Endodermal cell (in vitro differentiated cells): ENCODE measurements at regions not wholly inside any gene's neighbourhood (a gene's known extent, or its start where the extent isn't known, plus 50 kb on each side); places are given as distances from the start of the nearest gene placed in this dataset.

ENCODE experiments used
- DNase-seq: peaks from one replicate; pipeline ENCODE4 v3.0.0-alpha.2; 2017
- H3K27ac ChIP-seq: 2 replicates; pipeline ENCODE4 v1.5.1; 2013; ENCODE audit warnings: mild to moderate bottlenecking, low read depth, low read length, moderate library complexity
- H3K27me3 ChIP-seq: 2 replicates; pipeline ENCODE4 v1.6.1; 2013; ENCODE audit warnings: mild to moderate bottlenecking, low read length, moderate library complexity; ENCODE audit not compliant: insufficient read depth, control insufficient read depth, poor library complexity, severe bottlenecking
- H3K36me3 ChIP-seq: 2 replicates; pipeline ENCODE4 v1.7.0; 2013; ENCODE audit warnings: mild to moderate bottlenecking, low read length, moderate library complexity; ENCODE audit not compliant: control insufficient read depth, insufficient read depth
- H3K4me1 ChIP-seq: one replicate; pipeline ENCODE4 v1.7.0; 2013; ENCODE audit warnings: low read length; ENCODE audit not compliant: control insufficient read depth, insufficient read depth
- H3K4me3 ChIP-seq: 2 replicates; pipeline ENCODE4 v1.5.1; 2013; ENCODE audit warnings: mild to moderate bottlenecking, low read length, moderate library complexity
- H3K9ac ChIP-seq: 2 replicates; pipeline ENCODE4 v1.6.1; 2013; ENCODE audit warnings: mild to moderate bottlenecking, low read length, moderate library complexity; ENCODE audit not compliant: poor library complexity, severe bottlenecking; ENCODE audit errors: extremely low read depth
- H3K9me3 ChIP-seq: 2 replicates; pipeline ENCODE4 v1.6.1; 2013; ENCODE audit warnings: mild to moderate bottlenecking, low read length, moderate library complexity; ENCODE audit not compliant: control insufficient read depth
- H3K27ac Mint-ChIP-seq: 2 replicates; pipeline ENCODE4 v1.8.0; 2020; ENCODE audit warnings: mixed read lengths
- H3K27me3 Mint-ChIP-seq: 2 replicates; pipeline ENCODE4 v1.8.0; 2021; ENCODE audit warnings: mild to moderate bottlenecking, mixed read lengths; ENCODE audit not compliant: insufficient read depth
- H3K36me3 Mint-ChIP-seq: 2 replicates; pipeline ENCODE4 v1.8.0; 2020; ENCODE audit warnings: low read depth, mixed read lengths
- H3K4me1 Mint-ChIP-seq: 2 replicates; pipeline ENCODE4 v1.8.0; 2020; ENCODE audit warnings: mixed read lengths
- H3K4me3 Mint-ChIP-seq: 2 replicates; pipeline ENCODE4 v1.8.0; 2020; ENCODE audit warnings: mild to moderate bottlenecking, moderate library complexity, mixed read lengths
- H3K9me3 Mint-ChIP-seq: 2 replicates; pipeline ENCODE4 v1.8.0; 2020; ENCODE audit warnings: mild to moderate bottlenecking, mixed read lengths
- WGBS, 2 experiments: methylation state at CpG; one replicate each; pipeline versions ENCODE4 v1.1.5 to v1.1.7; 2013; ENCODE audit warnings: missing lambda C conversion rate in 2 of 2, mixed read lengths in 1 of 2; ENCODE audit not compliant: insufficient coverage in 1 of 2, insufficient read length in 1 of 2; 5-methylcytosine and 5-hydroxymethylcytosine counted together
- TF ChIP-seq, protein P1 (sequence below): fragments of 200-600 bp; sonication (generic); conservative IDR thresholded peaks from 2 replicates; pipeline ENCODE4 v1.5.0; 2021; ENCODE audit warnings: antibody characterized with exemption, mild to moderate bottlenecking

DNA sequence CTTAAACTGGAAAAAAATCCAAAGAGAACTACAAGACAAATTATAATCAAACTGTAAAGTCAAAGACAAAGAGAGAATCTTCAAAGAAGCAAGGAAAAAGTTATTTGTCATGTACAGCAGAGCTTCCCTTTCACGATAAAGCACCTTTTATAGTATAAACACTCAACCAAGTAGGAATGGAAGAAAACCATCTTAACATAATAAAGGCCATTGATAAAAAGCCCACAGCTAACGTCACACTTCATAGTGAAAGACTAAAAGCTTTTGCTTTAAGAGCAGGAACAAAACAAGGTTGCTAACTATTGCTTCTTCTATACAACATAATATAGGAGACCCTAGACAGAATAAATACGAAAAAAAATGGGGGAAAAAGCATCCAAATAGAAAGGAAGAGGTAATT is 595.7 kb upstream of the POU3F4 start:
- H3K27me3 ChIP-seq = no peaks in the 10 kb centered on the region
- no peak overlapping the region for H3K9ac ChIP-seq
- Mint-ChIP-seq H3K36me3 (no peaks in the 10 kb centered on the region), H3K4me3 (no peak overlapping the region), H3K9me3 (peaks cover 23% of the 10 kb centered on the region), H3K27me3 (no peaks in the 10 kb centered on the region), H3K4me1 (no peaks in the 10 kb centered on the region), H3K27ac (no peak overlapping the region)
- H3K27ac ChIP-seq = no peak overlapping the region
- no peaks in the 10 kb centered on the region for H3K36me3 ChIP-seq
- H3K4me1 ChIP-seq = no peaks in the 10 kb centered on the region
- TF ChIP-seq, protein P1, sequence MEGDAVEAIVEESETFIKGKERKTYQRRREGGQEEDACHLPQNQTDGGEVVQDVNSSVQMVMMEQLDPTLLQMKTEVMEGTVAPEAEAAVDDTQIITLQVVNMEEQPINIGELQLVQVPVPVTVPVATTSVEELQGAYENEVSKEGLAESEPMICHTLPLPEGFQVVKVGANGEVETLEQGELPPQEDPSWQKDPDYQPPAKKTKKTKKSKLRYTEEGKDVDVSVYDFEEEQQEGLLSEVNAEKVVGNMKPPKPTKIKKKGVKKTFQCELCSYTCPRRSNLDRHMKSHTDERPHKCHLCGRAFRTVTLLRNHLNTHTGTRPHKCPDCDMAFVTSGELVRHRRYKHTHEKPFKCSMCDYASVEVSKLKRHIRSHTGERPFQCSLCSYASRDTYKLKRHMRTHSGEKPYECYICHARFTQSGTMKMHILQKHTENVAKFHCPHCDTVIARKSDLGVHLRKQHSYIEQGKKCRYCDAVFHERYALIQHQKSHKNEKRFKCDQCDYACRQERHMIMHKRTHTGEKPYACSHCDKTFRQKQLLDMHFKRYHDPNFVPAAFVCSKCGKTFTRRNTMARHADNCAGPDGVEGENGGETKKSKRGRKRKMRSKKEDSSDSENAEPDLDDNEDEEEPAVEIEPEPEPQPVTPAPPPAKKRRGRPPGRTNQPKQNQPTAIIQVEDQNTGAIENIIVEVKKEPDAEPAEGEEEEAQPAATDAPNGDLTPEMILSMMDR = no peak
- no peaks in the 10 kb centered on the region for H3K9me3 ChIP-seq
- WGBS, 2 experiments = 29% methylated on average over 2 of the region's 3 CpGs; no CpG with 5 or more reads in 1 of the 2 experiments
- H3K4me3 ChIP-seq = no peak overlapping the region
- no peak for DNase-seq

DNA sequence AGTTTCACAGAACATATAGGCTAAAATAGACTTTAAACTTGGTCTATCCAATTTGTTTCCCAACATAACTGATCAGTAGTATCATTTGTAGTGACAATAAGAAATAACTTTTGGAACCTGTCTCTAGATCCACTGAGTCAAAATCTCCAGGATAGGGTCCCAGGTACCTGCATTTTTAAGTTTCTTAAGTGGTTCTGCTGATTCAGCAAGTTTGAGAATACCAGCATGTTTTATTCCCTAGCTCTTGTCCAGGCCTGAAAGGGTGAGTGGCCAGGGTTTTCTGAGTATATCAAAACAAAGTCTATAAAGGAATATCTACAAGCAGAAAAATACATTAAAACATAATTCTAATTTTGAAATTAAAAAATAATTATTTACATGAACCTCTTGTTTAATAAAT is 573.1 kb upstream of the POU3F4 start:
- TF ChIP-seq, protein P1 = no peak
- DNase-seq = no peak
- Mint-ChIP-seq H3K4me1 (no peaks in the 10 kb centered on the region), H3K27ac (no peak overlapping the region), H3K27me3 (no peaks in the 10 kb centered on the region), H3K36me3 (no peaks in the 10 kb centered on the region), H3K4me3 (no peak overlapping the region), H3K9me3 (peaks cover 35% of the 10 kb centered on the region)
- Histone ChIP-seq H3K27me3 (no peaks in the 10 kb centered on the region), H3K4me1 (no peaks in the 10 kb centered on the region), H3K27ac (no peak overlapping the region), H3K9me3 (no peaks in the 10 kb centered on the region), H3K9ac (no peak overlapping the region), H3K36me3 (no peaks in the 10 kb centered on the region), H3K4me3 (no peak overlapping the region)

DNA sequence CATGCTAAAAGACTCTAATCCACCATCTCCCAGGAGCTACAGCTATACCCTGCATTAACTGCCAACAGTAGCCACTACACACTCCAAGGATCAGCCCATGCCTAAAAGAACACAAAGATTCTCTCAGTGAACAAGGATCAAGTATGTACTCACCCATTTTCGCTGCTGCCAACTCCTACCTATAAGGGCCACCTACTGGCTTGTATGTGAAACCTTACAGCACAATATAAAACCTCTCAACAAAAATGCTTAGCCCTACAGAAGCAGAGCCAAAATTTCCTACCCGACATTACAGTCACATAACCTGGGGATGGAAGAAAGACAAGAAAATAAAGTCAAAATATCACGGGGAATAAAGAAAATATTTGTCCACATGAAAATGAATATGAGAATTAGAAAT is 562.8 kb upstream of the POU3F4 start:
- H3K27ac ChIP-seq = no peak overlapping the region
- Mint-ChIP-seq H3K4me3 (no peak overlapping the region), H3K27me3 (no peaks in the 10 kb centered on the region), H3K4me1 (no peaks in the 10 kb centered on the region), H3K36me3 (no peaks in the 10 kb centered on the region), H3K9me3 (peaks cover 67% of the 10 kb centered on the region), H3K27ac (no peak overlapping the region)
- H3K4me1 ChIP-seq = no peaks in the 10 kb centered on the region
- WGBS, 2 experiments = 88% methylated on average over 2 of the region's 3 CpGs; no CpG with 5 or more reads in 1 of the 2 experiments
- no peaks in the 10 kb centered on the region for H3K27me3 ChIP-seq
- no peak overlapping the region for H3K9ac ChIP-seq
- TF ChIP-seq, protein P1 = peak; percentile 35
- H3K36me3 ChIP-seq = no peaks in the 10 kb centered on the region
- H3K9me3 ChIP-seq = no peaks in the 10 kb centered on the region
- no peak overlapping the region for H3K4me3 ChIP-seq
- DNase-seq = no peak
